ENCODE measurements at regions not wholly inside any gene's neighbourhood (a gene's known extent, or its start where the extent isn't known, plus 50 kb on each side); places are given as distances from the start of the nearest gene placed in this dataset.

- TF ChIP-seq SIN3A (IDR thresholded peaks at IDR 0.05; ENCODE audit: borderline replicate concordance, insufficient read depth, low read length) = no peak
- TF ChIP-seq FOXP2 (optimal IDR thresholded peaks at IDR 0.05; ENCODE audit: borderline replicate concordance, extremely low read depth, extremely low read length, insufficient read depth) = no peak
- TF ChIP-seq, protein P1, sequence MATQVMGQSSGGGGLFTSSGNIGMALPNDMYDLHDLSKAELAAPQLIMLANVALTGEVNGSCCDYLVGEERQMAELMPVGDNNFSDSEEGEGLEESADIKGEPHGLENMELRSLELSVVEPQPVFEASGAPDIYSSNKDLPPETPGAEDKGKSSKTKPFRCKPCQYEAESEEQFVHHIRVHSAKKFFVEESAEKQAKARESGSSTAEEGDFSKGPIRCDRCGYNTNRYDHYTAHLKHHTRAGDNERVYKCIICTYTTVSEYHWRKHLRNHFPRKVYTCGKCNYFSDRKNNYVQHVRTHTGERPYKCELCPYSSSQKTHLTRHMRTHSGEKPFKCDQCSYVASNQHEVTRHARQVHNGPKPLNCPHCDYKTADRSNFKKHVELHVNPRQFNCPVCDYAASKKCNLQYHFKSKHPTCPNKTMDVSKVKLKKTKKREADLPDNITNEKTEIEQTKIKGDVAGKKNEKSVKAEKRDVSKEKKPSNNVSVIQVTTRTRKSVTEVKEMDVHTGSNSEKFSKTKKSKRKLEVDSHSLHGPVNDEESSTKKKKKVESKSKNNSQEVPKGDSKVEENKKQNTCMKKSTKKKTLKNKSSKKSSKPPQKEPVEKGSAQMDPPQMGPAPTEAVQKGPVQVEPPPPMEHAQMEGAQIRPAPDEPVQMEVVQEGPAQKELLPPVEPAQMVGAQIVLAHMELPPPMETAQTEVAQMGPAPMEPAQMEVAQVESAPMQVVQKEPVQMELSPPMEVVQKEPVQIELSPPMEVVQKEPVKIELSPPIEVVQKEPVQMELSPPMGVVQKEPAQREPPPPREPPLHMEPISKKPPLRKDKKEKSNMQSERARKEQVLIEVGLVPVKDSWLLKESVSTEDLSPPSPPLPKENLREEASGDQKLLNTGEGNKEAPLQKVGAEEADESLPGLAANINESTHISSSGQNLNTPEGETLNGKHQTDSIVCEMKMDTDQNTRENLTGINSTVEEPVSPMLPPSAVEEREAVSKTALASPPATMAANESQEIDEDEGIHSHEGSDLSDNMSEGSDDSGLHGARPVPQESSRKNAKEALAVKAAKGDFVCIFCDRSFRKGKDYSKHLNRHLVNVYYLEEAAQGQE (IDR thresholded peaks at IDR 0.05; ENCODE audit: insufficient read depth in 1 of 2, low read depth in 2 of 2, low read length in 2 of 2) = no peak
- TF ChIP-seq TAF1 (IDR thresholded peaks at IDR 0.05; ENCODE audit: borderline replicate concordance, insufficient read depth, low read length) = no peak
- no peak for TF ChIP-seq POLR2AphosphoS5 (IDR thresholded peaks at IDR 0.05; ENCODE audit: low read depth, low read length)
Observed at GRCh38 chr20:11329271-11329670, 588.4 kb upstream of the BTBD3 start.

DNA sequence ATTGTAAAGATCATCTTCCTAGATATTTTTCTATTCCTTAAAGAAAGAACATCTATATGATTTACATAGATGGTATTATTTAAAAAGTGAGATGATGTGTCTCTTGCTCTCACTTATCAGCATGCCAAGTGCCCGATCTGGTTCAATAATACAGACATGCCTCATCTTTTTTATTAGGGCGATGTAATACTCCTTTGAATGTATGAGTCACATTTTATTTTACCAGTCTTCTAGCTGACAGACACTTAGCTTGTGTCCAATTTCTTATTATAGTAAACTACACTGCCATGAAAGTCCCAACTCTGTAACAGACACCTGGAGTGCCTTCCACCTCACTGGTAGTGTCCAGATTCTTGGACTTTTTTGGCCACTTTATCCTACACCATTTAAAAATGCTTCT, 586.6 kb upstream of the BTBD3 start:
- TF ChIP-seq SIN3A (IDR thresholded peaks at IDR 0.05; ENCODE audit: borderline replicate concordance, insufficient read depth, low read length) (no peak), TAF1 (IDR thresholded peaks at IDR 0.05; ENCODE audit: borderline replicate concordance, insufficient read depth, low read length) (no peak)

GRCh38 chr20:11332381-11332780, 585.3 kb upstream of the BTBD3 start:
- TF ChIP-seq POLR2AphosphoS5 (IDR thresholded peaks at IDR 0.05; ENCODE audit: low read depth, low read length) = no peak
- TF ChIP-seq FOXP2 (optimal IDR thresholded peaks at IDR 0.05; ENCODE audit: borderline replicate concordance, extremely low read depth, extremely low read length, insufficient read depth) = no peak

GRCh38 chr20:11333634-11334033, 584.1 kb upstream of the BTBD3 start:
- TF ChIP-seq POLR2AphosphoS5 (IDR thresholded peaks at IDR 0.05; ENCODE audit: low read depth, low read length) (no peak), SIN3A (IDR thresholded peaks at IDR 0.05; ENCODE audit: borderline replicate concordance, insufficient read depth, low read length) (no peak), TAF1 (IDR thresholded peaks at IDR 0.05; ENCODE audit: borderline replicate concordance, insufficient read depth, low read length) (no peak), FOXP2 (optimal IDR thresholded peaks at IDR 0.05; ENCODE audit: borderline replicate concordance, extremely low read depth, extremely low read length, insufficient read depth) (no peak)
- TF ChIP-seq, protein P1 (IDR thresholded peaks at IDR 0.05; ENCODE audit: insufficient read depth in 1 of 2, low read depth in 2 of 2, low read length in 2 of 2) = no peak

GRCh38 chr20:11337361-11338130, 580.1 kb upstream of the BTBD3 start:
- TF ChIP-seq POLR2AphosphoS5 (IDR thresholded peaks at IDR 0.05; ENCODE audit: low read depth, low read length) = no peak

- TF ChIP-seq SIN3A (IDR thresholded peaks at IDR 0.05; ENCODE audit: borderline replicate concordance, insufficient read depth, low read length) (no peak), POLR2AphosphoS5 (IDR thresholded peaks at IDR 0.05; ENCODE audit: low read depth, low read length) (no peak), FOXP2 (optimal IDR thresholded peaks at IDR 0.05; ENCODE audit: borderline replicate concordance, extremely low read depth, extremely low read length, insufficient read depth) (no peak), TAF1 (IDR thresholded peaks at IDR 0.05; ENCODE audit: borderline replicate concordance, insufficient read depth, low read length) (no peak)
- TF ChIP-seq, protein P1 (IDR thresholded peaks at IDR 0.05; ENCODE audit: insufficient read depth in 1 of 2, low read depth in 2 of 2, low read length in 2 of 2) = no peak
Observed at GRCh38 chr20:11338496-11339306, 579.0 kb upstream of the BTBD3 start.
